ENCODE measurements at regions not wholly inside any gene's neighbourhood (a gene's known extent, or its start where the extent isn't known, plus 50 kb on each side); places are given as distances from the start of the nearest gene placed in this dataset.

GRCh38 chr2:21467280-21467818, 343.6 kb downstream of the TDRD15 start:
- H3K4me3 ChIP-seq (ENCODE audit: low read depth, low read length) = no peak overlapping the region
- no peaks in the 10 kb centered on the region for H3K27me3 ChIP-seq (ENCODE audit: control insufficient read depth, insufficient read depth, low read length)
- H3K9ac ChIP-seq (ENCODE audit: low read length) = no peak overlapping the region
- H3K36me3 ChIP-seq (ENCODE audit: control insufficient read depth, insufficient read depth, low read length) = no peaks in the 10 kb centered on the region
- no peaks in the 10 kb centered on the region for H3K4me1 ChIP-seq (ENCODE audit: control insufficient read depth, insufficient read depth, low read length)
- H3K27ac ChIP-seq (ENCODE audit: low read depth, low read length) = no peak overlapping the region
- H3K9me3 ChIP-seq (ENCODE audit: control insufficient read depth, insufficient read depth, low read depth, low read length) = no peaks in the 10 kb centered on the region

GRCh38 chr2:21467910-21468309, 344.1 kb downstream of the TDRD15 start:
- no peak overlapping the region for H3K27ac ChIP-seq (ENCODE audit: low read depth, low read length)

GRCh38 chr2:21468624-21469023, 344.9 kb downstream of the TDRD15 start:
- H3K27me3 ChIP-seq (ENCODE audit: control insufficient read depth, insufficient read depth, low read length) = no peaks in the 10 kb centered on the region
- H3K9me3 ChIP-seq (ENCODE audit: control insufficient read depth, insufficient read depth, low read depth, low read length) = no peaks in the 10 kb centered on the region
- no peaks in the 10 kb centered on the region for H3K36me3 ChIP-seq (ENCODE audit: control insufficient read depth, insufficient read depth, low read length)
- no peak overlapping the region for H3K4me3 ChIP-seq (ENCODE audit: low read depth, low read length)
- H3K4me1 ChIP-seq (ENCODE audit: control insufficient read depth, insufficient read depth, low read length) = no peaks in the 10 kb centered on the region
- no peak overlapping the region for H3K27ac ChIP-seq (ENCODE audit: low read depth, low read length)
- H3K9ac ChIP-seq (ENCODE audit: low read length) = no peak overlapping the region

More at GRCh38 chr2:21467910-21468309, 344.1 kb downstream of the TDRD15 start:
- H3K36me3 ChIP-seq (ENCODE audit: control insufficient read depth, insufficient read depth, low read length) = no peaks in the 10 kb centered on the region
- no peaks in the 10 kb centered on the region for H3K4me1 ChIP-seq (ENCODE audit: control insufficient read depth, insufficient read depth, low read length)
- no peak overlapping the region for H3K4me3 ChIP-seq (ENCODE audit: low read depth, low read length)
- H3K9me3 ChIP-seq (ENCODE audit: control insufficient read depth, insufficient read depth, low read depth, low read length) = no peaks in the 10 kb centered on the region
- H3K9ac ChIP-seq (ENCODE audit: low read length) = no peak overlapping the region
- H3K27me3 ChIP-seq (ENCODE audit: control insufficient read depth, insufficient read depth, low read length) = no peaks in the 10 kb centered on the region

- Histone ChIP-seq H3K36me3 (ENCODE audit: control insufficient read depth, insufficient read depth, low read length) (no peaks in the 10 kb centered on the region), H3K4me3 (ENCODE audit: low read depth, low read length) (no peak overlapping the region), H3K27ac (ENCODE audit: low read depth, low read length) (no peak overlapping the region), H3K4me1 (ENCODE audit: control insufficient read depth, insufficient read depth, low read length) (no peaks in the 10 kb centered on the region), H3K27me3 (ENCODE audit: control insufficient read depth, insufficient read depth, low read length) (no peaks in the 10 kb centered on the region), H3K9ac (ENCODE audit: low read length) (no peak overlapping the region), H3K9me3 (ENCODE audit: control insufficient read depth, insufficient read depth, low read depth, low read length) (no peaks in the 10 kb centered on the region)
Observed at GRCh38 chr2:21469158-21469557, 345.4 kb downstream of the TDRD15 start.

- no peak overlapping the region for H3K4me3 ChIP-seq (ENCODE audit: low read depth, low read length)
- H3K27me3 ChIP-seq (ENCODE audit: control insufficient read depth, insufficient read depth, low read length) = no peaks in the 10 kb centered on the region
- no peaks in the 10 kb centered on the region for H3K36me3 ChIP-seq (ENCODE audit: control insufficient read depth, insufficient read depth, low read length)
- H3K9me3 ChIP-seq (ENCODE audit: control insufficient read depth, insufficient read depth, low read depth, low read length) = no peaks in the 10 kb centered on the region
- no peak overlapping the region for H3K9ac ChIP-seq (ENCODE audit: low read length)
- no peaks in the 10 kb centered on the region for H3K4me1 ChIP-seq (ENCODE audit: control insufficient read depth, insufficient read depth, low read length)
- no peak overlapping the region for H3K27ac ChIP-seq (ENCODE audit: low read depth, low read length)
Observed at GRCh38 chr2:21469564-21469963, 345.8 kb downstream of the TDRD15 start.

- Histone ChIP-seq H3K36me3 (ENCODE audit: control insufficient read depth, insufficient read depth, low read length) (no peaks in the 10 kb centered on the region), H3K9me3 (ENCODE audit: control insufficient read depth, insufficient read depth, low read depth, low read length) (no peaks in the 10 kb centered on the region), H3K4me1 (ENCODE audit: control insufficient read depth, insufficient read depth, low read length) (no peaks in the 10 kb centered on the region), H3K9ac (ENCODE audit: low read length) (no peak overlapping the region), H3K27ac (ENCODE audit: low read depth, low read length) (no peak overlapping the region), H3K27me3 (ENCODE audit: control insufficient read depth, insufficient read depth, low read length) (no peaks in the 10 kb centered on the region), H3K4me3 (ENCODE audit: low read depth, low read length) (no peak overlapping the region)
Observed at GRCh38 chr2:21480162-21480561, 356.4 kb downstream of the TDRD15 start.

- H3K4me1 ChIP-seq (ENCODE audit: control insufficient read depth, insufficient read depth, low read length) = no peaks in the 10 kb centered on the region
- H3K9me3 ChIP-seq (ENCODE audit: control insufficient read depth, insufficient read depth, low read depth, low read length) = no peaks in the 10 kb centered on the region
- H3K27ac ChIP-seq (ENCODE audit: low read depth, low read length) = no peak overlapping the region
- no peak overlapping the region for H3K4me3 ChIP-seq (ENCODE audit: low read depth, low read length)
- H3K9ac ChIP-seq (ENCODE audit: low read length) = no peak overlapping the region
- H3K36me3 ChIP-seq (ENCODE audit: control insufficient read depth, insufficient read depth, low read length) = no peaks in the 10 kb centered on the region
- no peaks in the 10 kb centered on the region for H3K27me3 ChIP-seq (ENCODE audit: control insufficient read depth, insufficient read depth, low read length)
Observed at GRCh38 chr2:21484643-21485042, 360.9 kb downstream of the TDRD15 start.

- Histone ChIP-seq H3K27me3 (ENCODE audit: control insufficient read depth, insufficient read depth, low read length) (no peaks in the 10 kb centered on the region), H3K4me1 (ENCODE audit: control insufficient read depth, insufficient read depth, low read length) (no peaks in the 10 kb centered on the region), H3K36me3 (ENCODE audit: control insufficient read depth, insufficient read depth, low read length) (no peaks in the 10 kb centered on the region), H3K27ac (ENCODE audit: low read depth, low read length) (no peak overlapping the region), H3K9ac (ENCODE audit: low read length) (no peak overlapping the region), H3K9me3 (ENCODE audit: control insufficient read depth, insufficient read depth, low read depth, low read length) (no peaks in the 10 kb centered on the region), H3K4me3 (ENCODE audit: low read depth, low read length) (no peak overlapping the region)
Observed at GRCh38 chr2:21486445-21486844, 362.7 kb downstream of the TDRD15 start.

- H3K36me3 ChIP-seq (ENCODE audit: control insufficient read depth, insufficient read depth, low read length) = no peaks in the 10 kb centered on the region
- no peaks in the 10 kb centered on the region for H3K27me3 ChIP-seq (ENCODE audit: control insufficient read depth, insufficient read depth, low read length)
- no peak overlapping the region for H3K27ac ChIP-seq (ENCODE audit: low read depth, low read length)
- no peaks in the 10 kb centered on the region for H3K9me3 ChIP-seq (ENCODE audit: control insufficient read depth, insufficient read depth, low read depth, low read length)
- H3K9ac ChIP-seq (ENCODE audit: low read length) = no peak overlapping the region
- H3K4me3 ChIP-seq (ENCODE audit: low read depth, low read length) = no peak overlapping the region
- H3K4me1 ChIP-seq (ENCODE audit: control insufficient read depth, insufficient read depth, low read length) = no peaks in the 10 kb centered on the region
Observed at GRCh38 chr2:21489080-21489479, 365.3 kb downstream of the TDRD15 start.

GRCh38 chr2:21498016-21498415, 374.2 kb downstream of the TDRD15 start:
- Histone ChIP-seq H3K27me3 (ENCODE audit: control insufficient read depth, insufficient read depth, low read length) (no peaks in the 10 kb centered on the region), H3K36me3 (ENCODE audit: control insufficient read depth, insufficient read depth, low read length) (no peaks in the 10 kb centered on the region), H3K27ac (ENCODE audit: low read depth, low read length) (no peak overlapping the region), H3K4me1 (ENCODE audit: control insufficient read depth, insufficient read depth, low read length) (no peaks in the 10 kb centered on the region), H3K9ac (ENCODE audit: low read length) (no peak overlapping the region), H3K4me3 (ENCODE audit: low read depth, low read length) (no peak overlapping the region), H3K9me3 (ENCODE audit: control insufficient read depth, insufficient read depth, low read depth, low read length) (no peaks in the 10 kb centered on the region)

GRCh38 chr2:21500401-21500945, 376.7 kb downstream of the TDRD15 start:
- Histone ChIP-seq H3K4me3 (ENCODE audit: low read depth, low read length) (no peak overlapping the region), H3K36me3 (ENCODE audit: control insufficient read depth, insufficient read depth, low read length) (no peaks in the 10 kb centered on the region), H3K9ac (ENCODE audit: low read length) (no peak overlapping the region), H3K27ac (ENCODE audit: low read depth, low read length) (no peak overlapping the region), H3K9me3 (ENCODE audit: control insufficient read depth, insufficient read depth, low read depth, low read length) (no peaks in the 10 kb centered on the region), H3K27me3 (ENCODE audit: control insufficient read depth, insufficient read depth, low read length) (no peaks in the 10 kb centered on the region), H3K4me1 (ENCODE audit: control insufficient read depth, insufficient read depth, low read length) (no peaks in the 10 kb centered on the region)

Measured in HUES6 (cell line).